ENCODE measurements at regions not wholly inside any gene's neighbourhood (a gene's known extent, or its start where the extent isn't known, plus 50 kb on each side); places are given as distances from the start of the nearest gene placed in this dataset.
A peak's percentile ranks its signal among the peaks of the same experiment; 100 is the strongest.

GRCh38 chr15:69664572-69665571 lies 212.3 kb downstream of the RPLP1 start:
- Histone ChIP-seq H2BK5ac (ENCODE audit: low read depth, low read length, poor library complexity, severe bottlenecking) (no peak overlapping the region), H2BK120ac (ENCODE audit: low read depth, low read length) (no peak overlapping the region), H3K4me1 (ENCODE audit: control insufficient read depth, insufficient read depth, low read depth, low read length) (peaks cover 5% of the 10 kb centered on the region), H3K23ac (ENCODE audit: low read length in 2 of 2) (no peak overlapping the region), H3K27ac (ENCODE audit: low read length, poor library complexity, severe bottlenecking) (no peak overlapping the region), H3K4me3 (ENCODE audit: insufficient read depth in 1 of 2, low read depth in 1 of 2, low read length in 2 of 2) (no peak overlapping the region), H3K4me2 (ENCODE audit: low read length, poor library complexity, severe bottlenecking) (no peak overlapping the region), H3K36me3 (ENCODE audit: control insufficient read depth in 1 of 2, insufficient read depth in 2 of 2, low read depth in 1 of 2, low read length in 2 of 2) (no peaks in the 10 kb centered on the region), H3K14ac (ENCODE audit: low read length in 2 of 2) (no peak overlapping the region), H3K9ac (ENCODE audit: low read length) (no peak overlapping the region), H4K8ac (ENCODE audit: low read length) (no peak overlapping the region), H4K91ac (ENCODE audit: low read length) (no peak overlapping the region), H3K79me1 (replicated peaks; ENCODE audit: low read length, poor library complexity, severe bottlenecking) (no peaks in the 10 kb centered on the region), H3K4ac (ENCODE audit: low read depth in 1 of 2, low read length in 2 of 2) (no peak overlapping the region), H3K9me3 (ENCODE audit: control insufficient read depth, low read length) (no peaks in the 10 kb centered on the region), H2AFZ (ENCODE audit: low read depth, low read length) (no peak overlapping the region), H3K18ac (ENCODE audit: low read depth in 1 of 2, low read length in 2 of 2) (no peak overlapping the region), H3K27me3 (ENCODE audit: control insufficient read depth in 1 of 2, insufficient read depth in 1 of 2, low read length in 2 of 2) (peaks cover 55 to 77% of the 10 kb centered on the region in 2 experiments), H2AK5ac (ENCODE audit: low read length, severe bottlenecking) (no peak overlapping the region), H2BK12ac (ENCODE audit: low read length in 2 of 2) (no peak overlapping the region), H2BK15ac (ENCODE audit: low read depth, poor library complexity, severe bottlenecking) (no peak overlapping the region)
- no peak for DNase-seq
- 84% methylated on average over 25 of the region's 28 CpGs for WGBS

- 51% methylated on average over 8 of the region's 10 CpGs for WGBS
- H3K79me1 ChIP-seq (replicated peaks; ENCODE audit: low read length, poor library complexity, severe bottlenecking): no peaks in the 10 kb centered on the region
- no peak overlapping the region for H2BK12ac ChIP-seq (ENCODE audit: low read length in 2 of 2)
- H2AFZ ChIP-seq (ENCODE audit: low read depth, low read length): no peak overlapping the region
- no peak overlapping the region for H4K91ac ChIP-seq (ENCODE audit: low read length)
- no peak overlapping the region for H2AK5ac ChIP-seq (ENCODE audit: low read length, severe bottlenecking)
- DNase-seq: no peak
- H3K18ac ChIP-seq (ENCODE audit: low read depth in 1 of 2, low read length in 2 of 2): no peak overlapping the region
- no peak overlapping the region for H3K27ac ChIP-seq (ENCODE audit: low read length, poor library complexity, severe bottlenecking)
- no peaks in the 10 kb centered on the region for H3K9me3 ChIP-seq (ENCODE audit: control insufficient read depth, low read length)
- no peak overlapping the region for H3K4me2 ChIP-seq (ENCODE audit: low read length, poor library complexity, severe bottlenecking)
- H3K23ac ChIP-seq (ENCODE audit: low read length in 2 of 2): no peak overlapping the region
- H2BK15ac ChIP-seq (ENCODE audit: low read depth, poor library complexity, severe bottlenecking): no peak overlapping the region
- peaks cover 47 to 75% of the 10 kb centered on the region in 2 experiments for H3K27me3 ChIP-seq (ENCODE audit: control insufficient read depth in 1 of 2, insufficient read depth in 1 of 2, low read length in 2 of 2)
- peaks cover 5% of the 10 kb centered on the region for H3K4me1 ChIP-seq (ENCODE audit: control insufficient read depth, insufficient read depth, low read depth, low read length)
- no peak overlapping the region for H3K4me3 ChIP-seq (ENCODE audit: insufficient read depth in 1 of 2, low read depth in 1 of 2, low read length in 2 of 2)
- H3K14ac ChIP-seq (ENCODE audit: low read length in 2 of 2): no peak overlapping the region
- H3K36me3 ChIP-seq (ENCODE audit: control insufficient read depth in 1 of 2, insufficient read depth in 2 of 2, low read depth in 1 of 2, low read length in 2 of 2): no peaks in the 10 kb centered on the region
- no peak overlapping the region for H3K9ac ChIP-seq (ENCODE audit: low read length)
- no peak overlapping the region for H4K8ac ChIP-seq (ENCODE audit: low read length)
- no peak overlapping the region for H3K4ac ChIP-seq (ENCODE audit: low read depth in 1 of 2, low read length in 2 of 2)
- no peak overlapping the region for H2BK5ac ChIP-seq (ENCODE audit: low read depth, low read length, poor library complexity, severe bottlenecking)
- no peak overlapping the region for H2BK120ac ChIP-seq (ENCODE audit: low read depth, low read length)
Measured at GRCh38 chr15:69665641-69666111, 213.1 kb downstream of the RPLP1 start.

GRCh38 chr15:69666441-69666882 lies 213.8 kb downstream of the RPLP1 start:
- peaks cover 5% of the 10 kb centered on the region for H3K4me1 ChIP-seq (ENCODE audit: control insufficient read depth, insufficient read depth, low read depth, low read length)
- no peak overlapping the region for H4K8ac ChIP-seq (ENCODE audit: low read length)
- H3K9ac ChIP-seq (ENCODE audit: low read length): no peak overlapping the region
- no peak overlapping the region for H4K91ac ChIP-seq (ENCODE audit: low read length)
- H3K79me1 ChIP-seq (replicated peaks; ENCODE audit: low read length, poor library complexity, severe bottlenecking): no peaks in the 10 kb centered on the region
- H3K23ac ChIP-seq (ENCODE audit: low read length in 2 of 2): no peak overlapping the region
- peaks cover 39 to 75% of the 10 kb centered on the region in 2 experiments for H3K27me3 ChIP-seq (ENCODE audit: control insufficient read depth in 1 of 2, insufficient read depth in 1 of 2, low read length in 2 of 2)
- H3K18ac ChIP-seq (ENCODE audit: low read depth in 1 of 2, low read length in 2 of 2): peak overlapping the region in 1 of 2 experiments; percentile 1
- no peaks in the 10 kb centered on the region for H3K36me3 ChIP-seq (ENCODE audit: control insufficient read depth in 1 of 2, insufficient read depth in 2 of 2, low read depth in 1 of 2, low read length in 2 of 2)
- H3K9me3 ChIP-seq (ENCODE audit: control insufficient read depth, low read length): no peaks in the 10 kb centered on the region
- no peak overlapping the region for H3K4ac ChIP-seq (ENCODE audit: low read depth in 1 of 2, low read length in 2 of 2)
- no peak overlapping the region for H3K4me2 ChIP-seq (ENCODE audit: low read length, poor library complexity, severe bottlenecking)
- no peak overlapping the region for H2AK5ac ChIP-seq (ENCODE audit: low read length, severe bottlenecking)
- H2BK5ac ChIP-seq (ENCODE audit: low read depth, low read length, poor library complexity, severe bottlenecking): no peak overlapping the region
- DNase-seq: peak; percentile 7
- no peak overlapping the region for H2BK120ac ChIP-seq (ENCODE audit: low read depth, low read length)
- no peak overlapping the region for H2BK12ac ChIP-seq (ENCODE audit: low read length in 2 of 2)
- H3K14ac ChIP-seq (ENCODE audit: low read length in 2 of 2): no peak overlapping the region
- no peak overlapping the region for H2BK15ac ChIP-seq (ENCODE audit: low read depth, poor library complexity, severe bottlenecking)
- WGBS: 71% methylated on average over 4 of the region's 10 CpGs
- no peak overlapping the region for H2AFZ ChIP-seq (ENCODE audit: low read depth, low read length)
- H3K27ac ChIP-seq (ENCODE audit: low read length, poor library complexity, severe bottlenecking): no peak overlapping the region
- H3K4me3 ChIP-seq (ENCODE audit: insufficient read depth in 1 of 2, low read depth in 1 of 2, low read length in 2 of 2): no peak overlapping the region
